HG02970 (cell line): ENCODE measurements at regions not wholly inside any gene's neighbourhood (a gene's known extent, or its start where the extent isn't known, plus 50 kb on each side); places are given as distances from the start of the nearest gene placed in this dataset.

Experiments used
- ATAC-seq: cut with Tn5 transposase; IDR thresholded peaks from one replicate; pipeline ENCODE4 v1.9.1; 2021; ENCODE audit warnings: mild to moderate bottlenecking, moderate library complexity, moderate number of reproducible peaks; ENCODE audit not compliant: unreplicated experiment, low FRiP score

DNA sequence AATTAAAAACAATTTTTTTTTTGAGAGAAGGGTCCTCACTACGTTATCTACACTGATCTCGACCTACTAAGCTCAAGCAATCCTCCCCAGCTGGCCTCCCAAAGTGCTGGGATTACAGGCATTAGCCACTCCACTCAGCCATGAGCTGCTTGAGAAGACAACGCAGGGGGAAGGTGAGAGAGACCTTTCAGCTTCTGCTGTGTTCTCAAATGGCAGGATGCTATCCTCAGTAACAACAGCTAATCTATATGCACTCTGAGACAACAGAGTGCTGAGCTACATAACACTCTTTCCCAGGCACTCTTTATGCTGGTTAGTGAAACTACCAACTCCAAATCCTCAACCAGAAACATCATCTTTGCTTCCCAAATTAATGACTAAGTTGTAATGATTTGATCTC lies 526.1 kb downstream of the CCER1 start:
- no peak for ATAC-seq

DNA sequence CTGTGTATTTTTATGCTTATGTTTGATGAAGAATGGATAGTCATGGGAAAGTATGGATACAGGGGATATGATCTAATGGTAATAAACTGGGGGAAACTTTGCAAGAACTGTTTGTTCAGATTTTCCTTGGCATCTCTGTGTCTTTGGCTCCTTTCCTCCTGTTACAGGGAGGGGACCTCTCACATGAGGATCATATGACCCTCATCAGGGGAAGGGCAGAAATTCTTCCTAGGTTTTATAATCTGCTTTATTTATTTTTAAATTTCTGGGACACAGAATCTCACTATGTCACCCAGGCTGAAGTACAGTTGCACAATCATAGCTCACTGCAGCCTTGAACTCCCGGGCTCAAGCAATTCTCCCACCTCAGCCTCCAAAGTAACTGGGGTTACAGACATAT lies 526.5 kb downstream of the CCER1 start:
- ATAC-seq: no peak

DNA sequence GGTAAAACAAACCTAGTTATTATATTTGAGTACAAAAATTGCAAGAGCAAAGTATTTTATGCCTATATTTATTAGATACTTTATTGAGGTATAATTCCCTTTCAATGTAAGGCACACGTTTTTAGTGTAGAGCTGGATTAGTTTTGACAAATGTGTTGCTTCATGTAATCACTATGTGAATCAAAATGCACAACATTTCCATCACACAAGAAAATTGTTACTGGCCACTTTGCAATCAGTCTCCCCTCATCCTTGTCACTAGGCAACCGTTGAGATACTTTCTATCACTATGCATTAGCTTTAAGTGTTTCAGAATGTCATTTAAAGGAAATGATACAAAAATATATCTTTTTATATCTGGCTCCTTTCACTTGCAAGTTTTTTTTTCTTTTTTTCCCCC lies 531.0 kb downstream of the CCER1 start:
- ATAC-seq: no peak

DNA sequence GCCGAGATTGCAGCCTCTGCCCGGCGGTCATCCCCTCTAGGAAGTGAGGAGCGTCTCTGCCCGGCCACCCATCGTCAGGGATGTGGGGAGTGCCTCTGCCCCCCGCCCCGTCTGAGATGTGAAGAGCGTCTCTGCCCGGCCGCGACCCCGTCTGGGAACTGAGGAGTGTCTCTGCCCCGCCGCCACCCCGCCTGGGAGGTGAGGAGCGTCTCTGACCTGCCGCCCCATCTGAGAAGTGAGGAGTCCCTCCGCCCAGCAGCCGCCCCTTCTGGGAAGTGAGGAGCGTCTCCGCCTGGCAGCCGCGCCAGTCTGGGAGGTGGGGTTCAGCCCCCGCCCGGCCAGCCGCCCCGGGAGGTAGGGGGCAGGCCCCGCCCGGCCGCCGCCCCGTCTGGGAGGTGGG lies 544.0 kb downstream of the CCER1 start:
- ATAC-seq: no peak

DNA sequence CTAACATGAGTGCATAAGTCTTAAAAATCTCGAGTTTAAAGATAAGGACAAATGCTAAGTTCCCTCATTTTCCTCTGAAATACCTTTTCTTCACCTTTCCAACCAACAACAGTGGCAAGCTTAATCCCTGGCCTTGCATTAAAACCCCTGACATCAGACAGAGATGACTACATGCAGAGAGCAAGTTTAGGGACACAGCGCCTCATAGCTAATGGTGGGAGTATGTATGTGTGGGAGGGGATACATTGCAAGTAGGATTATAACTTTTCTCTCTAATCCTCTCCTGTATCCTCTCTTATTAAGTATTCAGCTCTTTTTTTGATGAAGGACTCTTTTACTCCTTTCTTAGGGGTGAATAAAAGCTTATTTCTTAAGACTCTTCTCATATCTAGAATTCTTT lies 547.1 kb downstream of the CCER1 start:
- no peak for ATAC-seq

DNA sequence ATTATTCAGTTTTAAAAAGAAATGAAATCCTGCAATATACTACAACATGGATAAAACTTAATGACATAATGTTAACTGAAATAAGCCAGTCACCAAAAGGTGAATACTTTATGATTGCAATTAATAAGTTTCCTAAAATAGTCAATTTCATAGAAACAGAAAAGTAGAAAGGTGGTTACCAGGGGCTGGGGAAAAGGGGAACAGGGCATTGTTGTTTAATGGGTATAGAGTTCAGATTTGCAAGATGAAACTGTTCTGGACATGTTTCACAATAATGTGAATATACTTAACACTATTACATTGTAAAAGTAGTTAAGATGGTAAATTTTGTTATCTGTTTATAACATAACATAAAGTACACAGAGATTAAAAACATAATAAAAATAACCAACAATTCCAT lies 550.9 kb downstream of the CCER1 start:
- ATAC-seq: no peak

DNA sequence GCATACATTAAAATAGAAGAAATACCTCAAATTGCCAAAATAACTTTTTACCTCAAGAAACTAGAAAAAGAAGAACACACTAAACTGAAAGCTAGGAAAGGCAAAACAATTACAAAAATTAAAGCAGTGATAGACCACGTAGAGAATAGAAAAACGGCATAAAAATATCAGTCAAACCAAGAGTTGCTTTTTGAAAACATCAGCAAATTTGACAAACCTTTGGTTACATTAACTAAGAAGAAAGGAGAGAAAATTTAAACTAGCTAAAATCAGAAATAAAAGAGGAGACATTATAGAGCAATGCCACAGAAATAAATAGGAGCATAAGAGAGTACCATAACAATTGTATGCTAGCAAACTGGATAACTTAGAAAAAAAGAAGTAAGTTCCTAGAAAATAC lies 553.8 kb downstream of the CCER1 start:
- ATAC-seq: no peak

DNA sequence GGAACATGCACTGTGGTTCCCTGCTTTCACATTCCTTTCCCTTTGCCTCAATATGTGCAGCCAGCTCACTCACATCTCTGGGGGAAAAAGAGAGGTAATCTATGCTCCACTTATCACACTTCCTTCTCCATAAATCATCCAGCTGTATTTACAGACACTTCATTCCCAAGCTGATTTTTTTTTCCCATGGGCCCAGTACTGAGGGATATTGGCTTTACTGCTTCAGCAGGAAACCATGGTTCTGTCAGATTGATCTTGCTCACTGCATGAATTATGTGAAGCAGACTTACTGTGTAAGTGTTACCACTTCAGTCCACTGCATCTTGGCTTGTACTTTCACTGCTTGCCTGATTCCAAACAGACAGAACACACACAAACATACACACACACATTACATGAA lies 555.6 kb downstream of the CCER1 start:
- no peak for ATAC-seq

DNA sequence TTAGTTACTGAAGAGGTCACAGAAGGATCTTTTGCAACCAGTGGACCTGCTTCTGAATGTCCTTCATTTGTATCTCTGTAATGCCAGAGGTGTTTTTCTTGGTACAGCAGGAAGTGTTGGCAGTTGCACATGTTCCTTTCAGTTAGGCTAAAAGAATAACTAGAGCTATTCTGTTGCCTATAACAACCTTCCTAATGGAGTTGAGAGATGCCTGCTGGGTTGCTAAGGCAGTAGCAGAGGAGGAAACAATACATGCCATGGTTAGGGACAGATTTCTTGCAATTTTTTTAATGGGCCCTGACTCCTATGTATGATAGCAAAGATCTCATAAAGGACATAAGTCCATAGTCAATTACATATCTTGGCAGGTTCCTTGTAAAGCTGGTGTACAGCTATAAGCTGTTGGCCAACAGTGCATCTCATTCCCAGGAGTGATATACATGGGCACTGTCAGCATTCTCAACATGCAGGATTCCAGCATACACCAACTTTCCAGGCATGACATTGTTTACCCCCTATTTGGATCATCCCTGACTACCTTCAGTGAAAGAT lies 556.6 kb downstream of the CCER1 start:
- no peak for ATAC-seq

DNA sequence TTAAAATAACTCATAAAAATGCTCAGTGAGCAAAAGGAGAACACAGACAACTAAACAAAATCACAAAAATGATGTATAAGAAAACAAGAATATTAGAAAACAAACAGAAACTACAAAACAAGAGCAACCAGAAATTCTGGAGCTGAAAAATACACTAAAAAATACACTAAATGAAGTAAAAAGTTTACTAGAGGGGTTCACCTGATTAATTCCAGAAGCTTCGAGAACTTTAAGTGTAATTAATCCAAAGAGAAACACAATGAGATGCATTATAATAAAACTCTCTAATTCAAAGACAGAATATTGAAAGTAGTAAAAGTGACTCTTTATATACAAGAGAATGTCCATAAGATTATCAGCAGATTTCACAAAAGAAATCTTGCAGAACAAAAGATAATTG lies 558.4 kb downstream of the CCER1 start:
- no peak for ATAC-seq

DNA sequence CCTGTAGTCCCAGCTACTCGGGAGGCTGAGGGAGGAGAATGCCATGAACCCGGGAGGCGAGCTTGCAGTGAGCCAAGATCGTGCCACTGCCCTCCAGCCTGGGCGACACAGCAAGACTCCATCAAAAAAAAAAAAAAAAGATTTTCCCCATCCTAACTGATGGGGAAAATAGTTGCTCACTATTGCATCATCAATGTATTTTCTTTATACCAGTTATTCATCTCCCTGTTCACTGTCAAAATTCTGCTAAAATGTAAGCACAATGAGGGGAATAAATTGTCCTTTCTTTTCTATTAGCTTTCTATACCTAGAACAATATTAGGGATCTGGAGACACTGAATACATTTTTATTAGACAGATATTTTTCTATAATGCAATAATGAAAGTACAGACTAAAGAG lies 561.3 kb downstream of the CCER1 start:
- ATAC-seq: no peak

DNA sequence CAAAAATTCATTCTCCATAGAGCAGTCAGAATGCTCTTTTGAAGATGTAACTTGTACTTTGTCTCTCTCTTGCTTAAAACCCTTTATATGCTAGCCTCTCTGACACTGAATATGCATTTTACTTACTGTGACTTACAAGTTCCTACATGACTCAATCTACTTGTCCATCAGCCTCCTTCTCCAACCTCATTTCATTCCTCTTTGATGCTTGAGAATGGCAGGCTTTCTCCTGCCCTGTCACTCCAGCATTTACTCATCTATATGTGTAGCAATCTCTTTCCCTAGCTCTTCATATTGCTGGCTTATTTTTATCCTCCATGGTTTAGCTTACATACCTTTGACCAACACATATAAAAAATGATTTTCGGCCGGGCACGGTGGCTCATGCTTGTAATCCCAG lies 561.9 kb downstream of the CCER1 start:
- ATAC-seq: no peak

DNA sequence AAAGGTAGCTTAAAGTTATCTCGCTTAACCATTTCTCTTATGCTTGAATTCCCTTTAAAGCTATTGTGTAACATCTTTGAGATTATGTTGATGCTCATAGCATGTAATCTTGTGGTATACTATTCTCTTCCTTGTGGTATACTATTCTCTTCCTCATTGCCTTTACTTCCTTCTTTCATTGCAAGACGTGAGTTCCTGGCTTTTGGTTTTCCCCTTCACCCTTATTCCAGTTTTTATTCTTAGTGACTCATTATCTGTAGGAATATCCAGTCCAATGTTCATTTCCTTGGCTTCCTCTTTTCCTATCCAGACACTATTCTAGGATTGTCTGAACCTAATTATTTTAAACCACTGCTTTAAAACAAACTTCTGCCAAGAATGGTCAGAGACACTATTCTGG lies 564.0 kb downstream of the CCER1 start:
- no peak for ATAC-seq

DNA sequence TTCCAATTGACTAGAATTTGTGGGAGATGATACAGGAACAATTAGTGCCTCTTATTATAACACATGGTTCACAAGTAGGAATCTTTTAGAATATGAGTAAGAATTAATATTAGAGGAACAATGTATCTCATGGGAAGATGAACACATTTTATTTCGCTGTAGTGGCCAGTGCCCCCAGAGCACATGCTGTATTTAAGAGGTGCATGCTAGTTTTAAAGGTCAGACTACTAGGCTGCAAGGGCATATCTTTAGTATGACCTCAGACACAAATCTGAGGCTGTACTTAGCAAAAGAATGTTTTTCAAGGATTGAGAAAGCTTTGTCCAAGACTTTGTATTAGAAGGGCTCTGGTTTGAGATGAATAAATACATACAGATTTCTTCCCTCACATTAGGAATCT lies 586.9 kb downstream of the CCER1 start:
- ATAC-seq: no peak

DNA sequence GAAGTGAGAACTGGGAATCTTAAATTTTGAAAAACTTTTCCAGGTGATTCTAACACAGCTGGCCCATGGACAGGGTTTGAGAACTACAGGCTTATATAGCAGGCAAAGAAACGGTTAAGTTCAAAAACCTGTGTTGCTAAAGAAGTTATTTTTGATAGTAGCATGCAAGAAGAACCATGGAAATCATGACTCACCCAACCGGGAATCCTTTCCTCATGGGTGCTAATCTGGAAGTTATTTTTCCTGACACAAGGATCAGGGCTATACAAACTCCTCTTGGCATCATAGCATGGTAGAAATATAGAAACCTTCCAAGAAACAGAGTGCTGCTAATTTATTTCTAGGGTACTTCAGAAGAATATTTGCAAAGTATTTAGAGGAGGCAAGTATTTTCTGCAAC lies 588.7 kb downstream of the CCER1 start:
- no peak for ATAC-seq

DNA sequence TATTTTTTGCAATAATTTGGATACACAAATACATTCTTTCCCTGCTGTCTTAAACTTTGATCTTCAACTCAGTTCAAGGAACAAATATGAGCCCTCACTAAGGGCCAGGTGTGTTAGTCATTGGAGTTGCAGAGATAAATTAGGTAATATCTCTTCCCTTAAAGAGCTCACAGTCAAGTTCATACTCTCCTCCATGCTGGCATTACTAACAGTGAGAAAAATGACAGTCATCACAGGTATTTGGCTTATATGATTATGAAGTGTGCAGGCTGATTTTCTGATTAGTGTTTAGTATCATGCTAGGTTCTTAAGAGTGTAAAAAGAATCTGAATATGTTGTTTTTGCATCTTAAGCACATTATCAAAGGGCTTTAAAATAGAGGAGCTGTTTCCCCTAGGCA lies 594.7 kb downstream of the CCER1 start:
- ATAC-seq: no peak

DNA sequence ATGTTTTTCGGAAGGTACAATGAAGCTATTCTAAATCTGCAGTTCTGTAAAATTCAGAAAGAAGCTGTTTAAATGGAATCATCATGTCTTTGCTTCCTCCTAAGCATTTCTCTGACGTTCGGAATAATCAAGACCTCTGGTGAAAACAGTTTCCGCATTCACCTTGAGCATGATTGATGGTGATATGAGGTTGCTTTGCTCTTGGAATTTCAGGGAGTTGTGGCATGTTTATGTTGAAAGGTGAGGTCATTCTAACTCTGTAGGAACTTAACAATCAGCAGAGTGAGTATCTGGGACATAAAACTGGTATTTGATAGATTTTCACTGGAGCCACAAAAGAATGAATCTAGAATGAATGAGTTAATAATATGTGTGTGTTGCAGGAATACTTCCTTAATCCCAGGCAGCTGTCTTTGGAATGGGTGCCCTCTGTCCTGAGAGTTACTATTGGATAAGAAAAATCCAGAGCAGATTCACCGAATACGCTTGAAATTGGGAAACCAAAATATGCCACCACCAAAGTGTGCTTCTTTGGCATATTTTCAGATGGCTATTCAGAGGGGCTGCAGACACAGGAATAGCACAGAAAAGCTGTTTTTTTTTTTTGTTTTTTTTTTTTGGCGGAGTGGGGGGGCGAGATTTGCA lies 599.1 kb downstream of the CCER1 start:
- ATAC-seq: no peak

DNA sequence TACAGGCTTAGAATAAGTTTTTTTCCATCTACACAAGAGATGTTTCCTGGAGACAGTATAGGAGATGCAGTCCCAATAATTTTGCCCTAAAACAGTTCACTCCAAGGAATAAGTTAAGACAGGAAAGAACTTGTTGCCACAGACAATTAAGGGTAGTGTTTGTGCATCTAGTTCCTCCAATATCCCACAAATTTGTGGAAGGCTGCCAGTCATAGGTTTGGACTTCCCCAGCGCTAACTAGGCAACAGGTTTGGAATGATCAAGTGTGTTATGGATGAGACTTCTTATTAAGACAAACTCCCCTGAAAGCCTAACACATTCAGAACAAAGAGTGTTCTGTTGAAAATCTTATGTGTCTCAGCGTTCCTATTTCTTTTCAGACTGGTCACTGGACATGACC lies 611.0 kb downstream of the CCER1 start:
- ATAC-seq: no peak

DNA sequence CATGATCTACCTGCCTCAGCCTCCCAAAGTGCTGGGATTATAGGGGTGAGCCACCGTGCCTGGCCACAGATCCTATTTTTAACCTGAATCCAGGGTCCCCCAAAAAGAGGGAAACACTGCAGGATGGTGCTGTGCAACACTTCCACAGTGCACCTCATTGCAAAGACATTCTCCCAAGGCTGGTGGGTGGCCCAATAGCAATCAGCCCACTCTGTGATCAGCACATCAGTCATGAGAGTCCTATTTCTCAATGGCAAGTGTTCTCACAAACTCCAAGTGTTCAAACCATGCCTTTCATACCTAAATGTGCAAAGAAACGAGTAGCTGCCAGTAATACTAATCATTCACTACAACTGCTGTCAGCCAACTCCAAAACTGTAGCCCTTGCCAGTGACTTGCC lies 612.9 kb downstream of the CCER1 start:
- no peak for ATAC-seq

DNA sequence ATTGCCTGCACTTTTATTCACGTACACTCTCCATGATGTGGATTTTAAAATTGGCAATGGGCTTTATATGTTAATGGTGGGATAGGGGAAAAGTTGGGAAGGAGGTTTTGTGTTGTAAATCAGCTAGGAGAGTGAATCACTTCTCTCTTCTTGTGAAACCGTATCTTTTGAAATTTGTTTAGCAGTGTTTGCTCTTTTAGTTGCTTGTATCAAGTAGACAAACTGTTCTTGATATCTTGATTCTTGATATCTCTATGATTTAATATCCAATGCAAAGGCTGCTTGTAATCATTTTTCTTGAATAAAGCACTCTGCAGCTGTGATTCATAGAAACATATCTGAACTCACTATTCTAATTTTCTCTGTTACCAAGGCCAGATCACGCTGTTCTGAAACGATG lies 615.1 kb downstream of the CCER1 start:
- ATAC-seq: no peak

DNA sequence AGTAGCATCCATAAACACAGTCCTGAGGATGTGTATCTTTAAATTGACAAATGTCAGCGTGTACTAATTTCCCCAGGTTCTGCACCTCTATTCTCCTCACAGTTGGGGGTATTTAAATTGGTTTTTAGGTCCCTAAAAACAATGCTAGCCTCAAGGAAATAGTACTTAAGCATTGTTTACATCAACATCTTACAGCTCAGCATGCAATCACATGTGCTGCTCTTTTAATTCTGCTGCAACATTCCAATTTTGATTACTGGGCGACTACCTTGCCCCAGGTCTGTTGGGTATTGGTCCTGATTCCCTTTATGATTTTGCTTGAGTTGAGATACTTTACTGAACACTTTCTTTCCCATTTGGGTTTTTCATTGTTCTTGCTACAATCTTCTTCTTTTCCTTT lies 616.6 kb downstream of the CCER1 start:
- ATAC-seq: no peak

DNA sequence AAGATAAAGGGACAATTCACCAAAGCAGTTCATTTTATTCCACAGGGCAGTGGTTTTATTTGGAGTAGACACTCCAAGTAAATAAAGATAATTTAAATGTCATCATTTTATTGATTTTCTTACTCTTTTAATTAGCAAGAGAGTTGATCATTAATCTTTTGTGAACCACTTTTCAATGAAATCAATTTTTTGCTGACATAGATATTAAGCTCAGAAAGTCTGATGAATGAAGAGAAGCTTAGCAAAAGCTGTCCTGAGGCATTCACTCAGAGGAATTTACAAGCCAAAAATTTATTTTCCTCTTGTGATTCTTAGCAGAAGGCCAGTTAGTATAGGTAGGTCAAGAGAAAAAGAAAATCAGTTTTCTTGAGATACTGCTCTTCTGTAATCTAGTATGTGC lies 618.0 kb downstream of the CCER1 start:
- no peak for ATAC-seq

DNA sequence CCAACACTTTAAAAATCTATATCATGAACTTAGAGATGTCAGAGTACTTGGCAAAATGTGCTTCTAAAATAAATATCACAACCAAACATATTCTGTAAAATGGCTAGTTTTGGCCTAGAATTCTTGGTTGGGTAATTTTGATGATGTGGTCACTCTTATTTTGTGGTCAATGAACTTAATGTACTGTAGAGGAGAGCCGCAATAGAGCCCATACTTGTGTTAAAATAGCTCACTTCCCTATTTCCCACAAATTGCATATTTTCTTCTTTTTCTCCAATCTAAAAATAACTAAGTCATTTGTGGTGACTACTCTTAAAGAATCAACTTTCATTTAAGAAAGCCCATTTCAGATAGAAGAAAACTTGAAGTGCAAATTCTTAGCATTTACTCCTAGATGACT lies 619.4 kb downstream of the CCER1 start:
- no peak for ATAC-seq
